Astrocyte of the hippocampus (primary cell): ENCODE measurements at regions not wholly inside any gene's neighbourhood (a gene's known extent, or its start where the extent isn't known, plus 50 kb on each side); places are given as distances from the start of the nearest gene placed in this dataset.

Experiments
- DNase-seq: peaks from one replicate; pipeline ENCODE4 v3.0.0; 2011; ENCODE audit warnings: low read depth, low spot score

- DNase-seq, result no peak
Observed at GRCh38 chr1:194181845-194182244, 995.4 kb upstream of the B3GALT2 start.

- DNase-seq, result no peak
Observed at GRCh38 chr1:194176212-194176611, 989.8 kb upstream of the B3GALT2 start.

- no peak for DNase-seq
Observed at GRCh38 chr1:194175251-194175650, 988.8 kb upstream of the B3GALT2 start.

GRCh38 chr1:194174528-194174927 is 988.1 kb upstream of the B3GALT2 start:
- no peak for DNase-seq

GRCh38 chr1:194171596-194171995 is 985.2 kb upstream of the B3GALT2 start:
- DNase-seq, result no peak

- no peak for DNase-seq
Observed at GRCh38 chr1:194167956-194168640, 981.7 kb upstream of the B3GALT2 start.

GRCh38 chr1:194164755-194165154 is 978.3 kb upstream of the B3GALT2 start:
- DNase-seq, result no peak

GRCh38 chr1:194161591-194161990 is 975.2 kb upstream of the B3GALT2 start:
- no peak for DNase-seq

- DNase-seq, result no peak
Observed at GRCh38 chr1:194159941-194160340, 973.5 kb upstream of the B3GALT2 start.

GRCh38 chr1:194155962-194156361 is 969.5 kb upstream of the B3GALT2 start:
- DNase-seq, result no peak

- no peak for DNase-seq
Observed at GRCh38 chr1:194151056-194151455, 964.6 kb upstream of the B3GALT2 start.

GRCh38 chr1:194150242-194150641 is 963.8 kb upstream of the B3GALT2 start:
- DNase-seq, result no peak

GRCh38 chr1:194133152-194133551 is 946.7 kb upstream of the B3GALT2 start:
- no peak for DNase-seq

GRCh38 chr1:194118086-194118485 is 931.7 kb upstream of the B3GALT2 start:
- no peak for DNase-seq

GRCh38 chr1:194117582-194117981 is 931.2 kb upstream of the B3GALT2 start:
- DNase-seq, result no peak

- DNase-seq, result no peak
Observed at GRCh38 chr1:194114288-194114687, 927.9 kb upstream of the B3GALT2 start.

GRCh38 chr1:194105381-194105780 is 919.0 kb upstream of the B3GALT2 start:
- DNase-seq, result no peak

- DNase-seq, result no peak
Observed at GRCh38 chr1:194104247-194104844, 917.9 kb upstream of the B3GALT2 start.

- no peak for DNase-seq
Observed at GRCh38 chr1:194103516-194104246, 917.3 kb upstream of the B3GALT2 start.

GRCh38 chr1:194103101-194103500 is 916.7 kb upstream of the B3GALT2 start:
- DNase-seq, result no peak

GRCh38 chr1:194102607-194103006 is 916.2 kb upstream of the B3GALT2 start:
- no peak for DNase-seq

- peak; percentile 2 for DNase-seq
Observed at GRCh38 chr1:194084755-194085154, 898.3 kb upstream of the B3GALT2 start.

GRCh38 chr1:194081444-194081843 is 895.0 kb upstream of the B3GALT2 start:
- no peak for DNase-seq
